ENCODE measurements at regions not wholly inside any gene's neighbourhood (a gene's known extent, or its start where the extent isn't known, plus 50 kb on each side); places are given as distances from the start of the nearest gene placed in this dataset.

- TF ChIP-seq YY1 (IDR thresholded peaks at IDR 0.05; ENCODE audit: low read depth) = no peak
- no peak for TF ChIP-seq TEAD4 (IDR thresholded peaks at IDR 0.05)
- TF ChIP-seq CEBPB (IDR thresholded peaks at IDR 0.05) = no peak
- no peak for TF ChIP-seq MAX (IDR thresholded peaks at IDR 0.05)
- TF ChIP-seq EGR1 (IDR thresholded peaks at IDR 0.05) = no peak
- no peak for TF ChIP-seq FOXM1 (IDR thresholded peaks at IDR 0.05; ENCODE audit: borderline replicate concordance, low read depth)
- TF ChIP-seq REST (IDR thresholded peaks at IDR 0.05; ENCODE audit: low read depth) = no peak
Observed at GRCh38 chr12:59085690-59086089, 165.4 kb upstream of the LRIG3 start.

- TF ChIP-seq USF1 (IDR thresholded peaks at IDR 0.05) = no peak
- no peak for TF ChIP-seq RAD21 (IDR thresholded peaks at IDR 0.05; ENCODE audit: low read depth)
- TF ChIP-seq YY1 (IDR thresholded peaks at IDR 0.05; ENCODE audit: low read depth) = no peak
- TF ChIP-seq TCF12 (IDR thresholded peaks at IDR 0.05; ENCODE audit: low read depth) = no peak
- TF ChIP-seq ZBTB7A (IDR thresholded peaks at IDR 0.05; ENCODE audit: low read depth) = no peak
- TF ChIP-seq CREB1 (IDR thresholded peaks at IDR 0.05; ENCODE audit: low read depth) = no peak
- TF ChIP-seq EGR1 (IDR thresholded peaks at IDR 0.05) = no peak
- no peak for TF ChIP-seq NFIC (IDR thresholded peaks at IDR 0.05)
- TF ChIP-seq TAF1 (IDR thresholded peaks at IDR 0.05; ENCODE audit: low read depth) = no peak
- no peak for TF ChIP-seq MAX (IDR thresholded peaks at IDR 0.05)
- no peak for TF ChIP-seq CEBPB (IDR thresholded peaks at IDR 0.05)
Observed at GRCh38 chr12:59084511-59085375, 164.4 kb upstream of the LRIG3 start.

GRCh38 chr12:59082952-59083351 lies 162.6 kb upstream of the LRIG3 start:
- TF ChIP-seq EP300 (IDR thresholded peaks at IDR 0.05; ENCODE audit: borderline replicate concordance) (no peak), TCF12 (IDR thresholded peaks at IDR 0.05; ENCODE audit: low read depth) (no peak), CEBPB (IDR thresholded peaks at IDR 0.05) (no peak), TEAD4 (IDR thresholded peaks at IDR 0.05) (no peak), RAD21 (IDR thresholded peaks at IDR 0.05; ENCODE audit: low read depth) (no peak)

GRCh38 chr12:59080101-59080500 lies 159.8 kb upstream of the LRIG3 start:
- TF ChIP-seq REST (IDR thresholded peaks at IDR 0.05; ENCODE audit: low read depth) (no peak), YY1 (IDR thresholded peaks at IDR 0.05; ENCODE audit: low read depth) (no peak), ZBTB7A (IDR thresholded peaks at IDR 0.05; ENCODE audit: low read depth) (no peak), CEBPB (IDR thresholded peaks at IDR 0.05) (no peak), EGR1 (IDR thresholded peaks at IDR 0.05) (no peak)

GRCh38 chr12:59079472-59079871 lies 159.2 kb upstream of the LRIG3 start:
- TF ChIP-seq RAD21 (IDR thresholded peaks at IDR 0.05; ENCODE audit: low read depth) (no peak), TCF12 (IDR thresholded peaks at IDR 0.05; ENCODE audit: low read depth) (no peak), CEBPB (IDR thresholded peaks at IDR 0.05) (no peak), EP300 (IDR thresholded peaks at IDR 0.05; ENCODE audit: borderline replicate concordance) (no peak), FOXM1 (IDR thresholded peaks at IDR 0.05; ENCODE audit: borderline replicate concordance, low read depth) (no peak), NFIC (IDR thresholded peaks at IDR 0.05) (no peak), TAF1 (IDR thresholded peaks at IDR 0.05; ENCODE audit: low read depth) (no peak), YY1 (IDR thresholded peaks at IDR 0.05; ENCODE audit: low read depth) (no peak), EGR1 (IDR thresholded peaks at IDR 0.05) (no peak), ZBTB7A (IDR thresholded peaks at IDR 0.05; ENCODE audit: low read depth) (no peak), TEAD4 (IDR thresholded peaks at IDR 0.05) (no peak), CREB1 (IDR thresholded peaks at IDR 0.05; ENCODE audit: low read depth) (no peak), REST (IDR thresholded peaks at IDR 0.05; ENCODE audit: low read depth) (no peak), MAX (IDR thresholded peaks at IDR 0.05) (no peak), USF1 (IDR thresholded peaks at IDR 0.05) (no peak)
